ENCODE measurements at regions not wholly inside any gene's neighbourhood (a gene's known extent, or its start where the extent isn't known, plus 50 kb on each side); places are given as distances from the start of the nearest gene placed in this dataset.

GRCh38 chr2:219954331-219954730, 326.9 kb downstream of the SLC4A3 start:
- no peak for DNase-seq (ENCODE audit: low read depth in 2 of 2)

GRCh38 chr2:219957820-219958219, 330.4 kb downstream of the SLC4A3 start:
- DNase-seq (ENCODE audit: low read depth in 2 of 2) = no peak

- DNase-seq (ENCODE audit: low read depth in 2 of 2) = no peak
Measured at GRCh38 chr2:219958941-219959340, 331.5 kb downstream of the SLC4A3 start.

GRCh38 chr2:219959471-219959870, 332.0 kb downstream of the SLC4A3 start:
- no peak for DNase-seq (ENCODE audit: low read depth in 2 of 2)

- DNase-seq (ENCODE audit: low read depth in 2 of 2) = no peak
Measured at GRCh38 chr2:219961947-219962498, 334.6 kb downstream of the SLC4A3 start.

GRCh38 chr2:219962801-219963200, 335.4 kb downstream of the SLC4A3 start:
- DNase-seq (ENCODE audit: low read depth in 2 of 2) = no peak

GRCh38 chr2:219965287-219966194, 338.1 kb downstream of the SLC4A3 start:
- DNase-seq (ENCODE audit: low read depth in 2 of 2) = no peak

GRCh38 chr2:219967247-219968245, 340.1 kb downstream of the SLC4A3 start:
- DNase-seq (ENCODE audit: low read depth in 2 of 2) = no peak

GRCh38 chr2:219968685-219969345, 341.4 kb downstream of the SLC4A3 start:
- DNase-seq (ENCODE audit: low read depth in 2 of 2) = no peak

- peak in 1 of 2 experiments; percentile 13 for DNase-seq (ENCODE audit: low read depth in 2 of 2)
Measured at GRCh38 chr2:219969508-219969907, 342.1 kb downstream of the SLC4A3 start.

GRCh38 chr2:219973136-219973535, 345.7 kb downstream of the SLC4A3 start:
- DNase-seq (ENCODE audit: low read depth in 2 of 2) = no peak

GRCh38 chr2:219976871-219977270, 349.4 kb downstream of the SLC4A3 start:
- DNase-seq (ENCODE audit: low read depth in 2 of 2) = no peak

GRCh38 chr2:219980638-219981037, 353.2 kb downstream of the SLC4A3 start:
- DNase-seq (ENCODE audit: low read depth in 2 of 2) = no peak

GRCh38 chr2:219983836-219984235, 356.4 kb downstream of the SLC4A3 start:
- DNase-seq (ENCODE audit: low read depth in 2 of 2) = no peak

- DNase-seq (ENCODE audit: low read depth in 2 of 2) = no peak
Measured at GRCh38 chr2:219985017-219985416, 357.6 kb downstream of the SLC4A3 start.

- DNase-seq (ENCODE audit: low read depth in 2 of 2) = no peak
Measured at GRCh38 chr2:219987830-219988229, 360.4 kb downstream of the SLC4A3 start.

GRCh38 chr2:219989744-219990143, 362.3 kb downstream of the SLC4A3 start:
- DNase-seq (ENCODE audit: low read depth in 2 of 2) = no peak

- no peak for DNase-seq (ENCODE audit: low read depth in 2 of 2)
Measured at GRCh38 chr2:219991116-219991515, 363.7 kb downstream of the SLC4A3 start.

- DNase-seq (ENCODE audit: low read depth in 2 of 2) = no peak
Measured at GRCh38 chr2:219995399-219995798, 368.0 kb downstream of the SLC4A3 start.

GRCh38 chr2:219995991-219996765, 368.7 kb downstream of the SLC4A3 start:
- no peak for DNase-seq (ENCODE audit: low read depth in 2 of 2)

Measured in fibroblast of skin of left quadriceps (primary cell).